Bronchial epithelial cell (primary cell): ENCODE measurements at regions not wholly inside any gene's neighbourhood (a gene's known extent, or its start where the extent isn't known, plus 50 kb on each side); places are given as distances from the start of the nearest gene placed in this dataset.

ENCODE experiments used
- DNase-seq: peaks from one replicate; pipeline ENCODE4 v3.0.0-alpha.2; 2010; ENCODE audit warnings: low read depth
- FAIRE-seq: peaks from 2 replicates; lab custom pipeline; 2011; peaks lifted over from hg19 to GRCh38; lab: Jason Lieb, UNC
- H3K27me3 ChIP-seq: 2 replicates; pipeline ENCODE4 v1.5.1; 2011; ENCODE audit warnings: low read length; ENCODE audit not compliant: control insufficient read depth, insufficient read depth
- H3K36me3 ChIP-seq: 2 replicates; pipeline ENCODE4 v1.5.1; 2011; ENCODE audit warnings: low read length; ENCODE audit not compliant: control insufficient read depth, insufficient read depth
- H3K4me3 ChIP-seq: 2 replicates; pipeline ENCODE4 v1.5.1; 2011; ENCODE audit warnings: mild to moderate bottlenecking, low read depth, low read length, control low read depth
- TF ChIP-seq, protein P1 (sequence below): IDR thresholded peaks from 2 replicates; pipeline ENCODE4 v1.5.1; 2011; ENCODE audit warnings: mild to moderate bottlenecking, moderate library complexity, low read length, control low read depth, inconsistent platforms; ENCODE audit not compliant: insufficient read depth, severe bottlenecking

DNA sequence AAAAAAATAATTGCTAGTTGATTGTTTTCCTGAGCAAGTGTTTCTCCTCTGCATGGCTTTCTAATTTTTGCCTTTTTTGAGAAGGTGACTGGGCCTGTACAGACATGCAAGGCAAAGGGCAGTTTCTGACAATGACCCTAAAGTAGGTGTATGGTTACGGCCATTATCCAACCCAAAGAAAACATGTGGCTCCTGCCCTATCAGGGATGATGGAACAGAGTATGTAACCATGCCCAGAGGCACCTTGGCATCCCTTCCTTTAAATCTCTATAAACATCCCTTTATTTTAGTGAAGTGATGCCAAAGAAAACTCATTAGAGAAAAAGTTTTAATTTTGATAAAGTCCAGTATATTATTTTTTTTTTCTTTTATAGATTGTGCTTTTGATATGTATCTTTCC lies 217.5 kb downstream of the LPIN1 start:
- TF ChIP-seq, protein P1, sequence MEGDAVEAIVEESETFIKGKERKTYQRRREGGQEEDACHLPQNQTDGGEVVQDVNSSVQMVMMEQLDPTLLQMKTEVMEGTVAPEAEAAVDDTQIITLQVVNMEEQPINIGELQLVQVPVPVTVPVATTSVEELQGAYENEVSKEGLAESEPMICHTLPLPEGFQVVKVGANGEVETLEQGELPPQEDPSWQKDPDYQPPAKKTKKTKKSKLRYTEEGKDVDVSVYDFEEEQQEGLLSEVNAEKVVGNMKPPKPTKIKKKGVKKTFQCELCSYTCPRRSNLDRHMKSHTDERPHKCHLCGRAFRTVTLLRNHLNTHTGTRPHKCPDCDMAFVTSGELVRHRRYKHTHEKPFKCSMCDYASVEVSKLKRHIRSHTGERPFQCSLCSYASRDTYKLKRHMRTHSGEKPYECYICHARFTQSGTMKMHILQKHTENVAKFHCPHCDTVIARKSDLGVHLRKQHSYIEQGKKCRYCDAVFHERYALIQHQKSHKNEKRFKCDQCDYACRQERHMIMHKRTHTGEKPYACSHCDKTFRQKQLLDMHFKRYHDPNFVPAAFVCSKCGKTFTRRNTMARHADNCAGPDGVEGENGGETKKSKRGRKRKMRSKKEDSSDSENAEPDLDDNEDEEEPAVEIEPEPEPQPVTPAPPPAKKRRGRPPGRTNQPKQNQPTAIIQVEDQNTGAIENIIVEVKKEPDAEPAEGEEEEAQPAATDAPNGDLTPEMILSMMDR = no peak
- no peaks in the 10 kb centered on the region for H3K27me3 ChIP-seq
- no peaks in the 10 kb centered on the region for H3K36me3 ChIP-seq
- peak; percentile 59 for DNase-seq
- no peak for FAIRE-seq
- no peak overlapping the region for H3K4me3 ChIP-seq

DNA sequence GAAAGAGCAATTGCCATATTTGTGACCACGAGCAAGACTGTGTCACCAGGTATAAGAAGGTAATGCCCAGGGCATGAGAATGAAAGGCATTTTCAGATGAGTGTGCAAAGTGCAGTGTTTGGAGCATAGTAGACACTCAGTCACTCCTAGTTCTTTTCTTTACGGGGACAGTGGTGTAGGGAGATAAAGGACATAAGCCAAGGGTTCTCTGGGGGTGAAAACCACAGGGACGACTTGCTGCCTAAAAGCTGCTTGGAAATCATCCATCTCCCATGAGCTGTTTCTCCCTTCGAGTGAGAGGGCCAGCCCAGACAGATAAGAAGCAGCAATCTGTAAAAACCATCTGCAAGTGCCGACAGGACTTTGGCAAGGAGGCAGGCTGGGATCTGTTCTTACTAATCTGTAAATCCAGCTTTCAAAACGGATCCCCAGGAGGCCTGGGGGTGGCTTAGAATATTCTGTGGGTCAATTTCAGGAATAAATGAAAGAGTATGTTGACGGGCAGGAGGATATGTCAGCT lies 221.6 kb downstream of the LPIN1 start:
- FAIRE-seq (peak; percentile 62), DNase-seq (peak; percentile 96)
- Histone ChIP-seq H3K36me3 (no peaks in the 10 kb centered on the region), H3K4me3 (no peak overlapping the region), H3K27me3 (no peaks in the 10 kb centered on the region)
- TF ChIP-seq, protein P1 = no peak

DNA sequence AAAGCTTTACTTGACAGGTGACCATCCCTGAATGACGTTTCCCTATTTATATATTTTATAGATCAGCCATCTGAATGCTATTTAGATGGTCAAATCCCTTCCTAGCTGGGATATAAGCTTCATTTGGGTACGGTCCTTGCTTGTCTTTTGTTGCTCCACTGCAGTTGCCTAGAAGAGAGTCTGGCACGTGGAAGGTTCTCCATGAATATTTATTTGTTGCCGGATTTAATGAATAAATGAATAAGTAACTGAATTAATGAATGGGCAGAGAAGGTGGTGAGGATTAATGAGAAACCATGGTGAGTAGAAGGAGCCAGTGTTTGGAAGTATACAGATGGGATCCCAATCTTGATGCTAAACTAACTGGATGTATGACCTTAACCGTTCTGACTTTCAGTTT lies 222.1 kb downstream of the LPIN1 start:
- no peak overlapping the region for H3K4me3 ChIP-seq
- H3K36me3 ChIP-seq = no peaks in the 10 kb centered on the region
- no peaks in the 10 kb centered on the region for H3K27me3 ChIP-seq
- DNase-seq (no peak), FAIRE-seq (no peak)
- TF ChIP-seq, protein P1 = no peak

GRCh38 chr2:11969774-11970173 lies 223.3 kb downstream of the LPIN1 start:
- FAIRE-seq (no peak), DNase-seq (peak; percentile 76)
- Histone ChIP-seq H3K36me3 (no peaks in the 10 kb centered on the region), H3K27me3 (no peaks in the 10 kb centered on the region), H3K4me3 (no peak overlapping the region)
- TF ChIP-seq, protein P1 = no peak

- H3K36me3 ChIP-seq = no peaks in the 10 kb centered on the region
- DNase-seq (no peak), FAIRE-seq (no peak)
- no peaks in the 10 kb centered on the region for H3K27me3 ChIP-seq
- H3K4me3 ChIP-seq = no peak overlapping the region
- TF ChIP-seq, protein P1 = no peak
These were observed 228.1 kb downstream of the LPIN1 start for GRCh38 chr2:11974573-11974972.

DNA sequence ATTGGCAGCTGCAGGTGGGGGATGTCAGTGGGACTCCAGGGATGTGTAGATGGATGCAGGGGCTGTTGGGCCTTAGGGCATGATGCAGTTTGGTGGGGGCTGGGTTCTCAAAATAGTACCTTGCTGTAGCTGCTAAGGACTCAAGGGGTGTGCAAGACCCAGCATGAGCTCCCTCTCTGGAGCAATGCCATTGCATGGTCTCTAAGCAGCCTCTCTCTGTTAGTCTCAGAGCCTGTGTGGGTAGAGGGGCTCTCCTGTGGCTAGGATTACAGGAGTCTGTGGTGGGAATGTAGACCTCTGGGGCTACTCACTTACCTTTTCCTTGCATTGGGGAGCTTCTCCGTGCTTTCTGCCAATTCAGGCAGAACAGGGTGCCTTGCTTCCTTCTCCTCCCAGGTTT lies 228.9 kb downstream of the LPIN1 start:
- FAIRE-seq = no peak
- no peak for DNase-seq
- TF ChIP-seq, protein P1 = no peak
- no peaks in the 10 kb centered on the region for H3K27me3 ChIP-seq
- H3K36me3 ChIP-seq = no peaks in the 10 kb centered on the region
- H3K4me3 ChIP-seq = no peak overlapping the region
